Kidney tubule cell (primary cell): ENCODE measurements at regions not wholly inside any gene's neighbourhood (a gene's known extent, or its start where the extent isn't known, plus 50 kb on each side); places are given as distances from the start of the nearest gene placed in this dataset.
A peak's percentile ranks its signal among the peaks of the same experiment; 100 is the strongest.

Experiments
- DNase-seq: peaks from one replicate; pipeline ENCODE4 v3.0.0-alpha.2; 2018; ENCODE audit warnings: low spot score

DNA sequence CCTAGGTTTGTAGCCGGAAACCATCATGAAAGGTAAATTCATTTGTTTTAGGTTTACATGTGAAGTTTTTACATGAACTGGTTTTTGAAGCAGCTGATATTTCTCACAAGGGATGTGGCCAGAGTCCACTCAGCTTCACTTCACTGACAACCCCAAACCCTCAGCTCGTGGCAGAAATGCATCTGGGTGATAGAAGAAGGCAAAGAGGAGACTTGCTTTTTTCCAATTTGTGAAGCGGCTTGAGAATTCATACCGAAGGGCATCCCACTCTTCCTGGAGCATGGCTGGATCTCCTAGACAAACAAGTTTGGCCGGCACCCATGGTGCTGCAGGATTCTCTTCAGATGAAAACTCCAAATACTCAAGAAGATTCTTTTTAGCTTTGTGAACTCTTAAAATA, 392.8 kb upstream of the CNR1 start:
- DNase-seq: no peak

DNA sequence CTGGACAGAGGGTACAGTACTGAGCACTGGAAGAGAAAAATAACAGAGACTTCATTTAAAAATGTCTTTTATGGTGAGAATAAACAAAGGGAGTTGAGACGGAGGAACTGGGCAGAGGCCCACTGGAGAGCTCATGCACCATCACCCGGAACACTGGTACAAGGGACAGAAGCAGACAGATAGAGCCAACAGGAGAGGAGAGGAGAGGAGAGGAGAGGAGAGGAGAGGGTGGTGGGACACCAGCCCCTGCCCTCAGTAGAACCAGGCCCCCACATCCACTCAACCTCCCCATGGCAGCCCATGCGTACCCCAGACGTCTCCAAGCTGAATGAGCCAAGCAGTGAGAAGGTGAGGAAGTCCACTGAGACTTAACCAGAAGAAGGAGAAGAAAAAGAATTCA, 390.5 kb upstream of the CNR1 start:
- DNase-seq: no peak

DNA sequence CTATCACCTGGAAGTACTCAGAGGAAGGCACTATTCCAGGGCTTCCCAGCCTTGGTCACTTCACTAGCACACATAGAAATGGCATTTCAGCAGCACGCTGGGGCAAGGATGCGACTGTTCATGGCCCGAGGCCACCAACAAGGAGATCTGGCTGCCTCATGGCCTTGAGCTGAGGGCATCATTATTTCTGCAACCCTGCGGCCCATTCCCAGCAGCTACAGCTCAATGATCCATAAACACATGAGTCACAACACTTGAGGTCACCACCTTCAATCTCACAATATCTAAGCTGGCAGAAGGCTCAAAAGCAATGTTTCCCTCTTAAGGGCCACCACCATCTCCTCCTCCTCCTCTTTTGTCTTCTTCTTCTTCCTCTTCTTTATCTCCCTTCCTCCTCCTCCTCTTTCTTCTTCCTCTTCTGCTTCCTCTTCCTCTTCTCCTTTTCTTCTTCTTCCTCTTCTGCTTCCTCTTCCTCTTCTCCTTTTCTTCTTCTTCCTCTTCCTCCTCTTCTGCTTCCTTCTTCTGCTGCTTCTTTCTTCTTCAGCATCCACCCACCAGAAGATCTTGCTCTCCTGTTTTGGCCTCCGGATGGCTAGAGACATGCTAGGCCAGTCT, 382.9 kb upstream of the CNR1 start:
- peak; percentile 82 for DNase-seq

DNA sequence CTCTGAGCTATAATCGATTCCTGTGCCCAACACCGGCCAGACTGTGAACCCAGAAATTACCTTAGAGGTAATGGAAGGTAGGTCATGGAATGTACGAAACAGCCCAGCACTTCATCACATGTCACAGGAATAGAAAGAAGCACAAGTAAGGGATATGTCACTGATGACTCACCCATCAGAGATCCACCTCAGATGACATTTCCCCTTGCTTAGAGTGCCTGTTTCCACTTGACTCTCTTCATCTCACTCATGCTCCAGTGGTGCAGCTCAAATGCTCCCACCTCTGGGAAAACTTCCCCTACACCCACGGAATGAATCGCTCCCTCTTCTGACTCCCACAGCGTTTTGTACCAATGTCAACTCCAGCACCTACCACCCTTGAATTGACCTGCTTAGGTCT, 381.6 kb upstream of the CNR1 start:
- DNase-seq: peak; percentile 92

GRCh38 chr6:88545991-88546390, 379.8 kb upstream of the CNR1 start:
- DNase-seq: no peak

DNA sequence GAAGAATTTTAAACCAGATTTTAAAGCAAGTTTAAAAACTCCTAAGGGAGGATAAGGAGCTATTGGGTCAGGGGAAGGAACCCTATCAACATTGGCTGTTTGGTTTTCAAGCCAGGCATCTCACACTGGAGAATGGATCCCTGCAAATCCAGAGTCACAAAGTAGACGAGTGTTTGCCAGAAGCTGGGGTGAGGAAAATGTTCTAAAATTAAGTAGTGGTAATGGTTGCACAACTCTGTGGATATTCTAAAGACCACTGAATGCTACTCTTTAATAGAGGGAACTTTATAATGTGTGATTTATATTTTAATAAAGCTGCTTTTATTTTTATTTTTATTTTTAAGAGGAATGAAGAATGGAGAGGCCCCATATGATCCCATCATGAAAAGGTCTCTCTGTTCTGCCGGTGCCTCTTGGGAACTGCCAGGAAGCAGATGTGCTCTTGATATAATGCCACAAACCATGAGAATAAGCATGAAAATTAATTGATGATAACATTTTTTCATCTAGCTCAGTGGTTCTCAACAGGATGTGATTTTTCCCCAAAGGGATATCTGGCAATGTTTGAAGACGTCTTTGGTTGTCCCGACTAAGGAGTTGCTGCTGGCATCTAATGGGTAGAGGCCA, 379.0 kb upstream of the CNR1 start:
- no peak for DNase-seq

DNA sequence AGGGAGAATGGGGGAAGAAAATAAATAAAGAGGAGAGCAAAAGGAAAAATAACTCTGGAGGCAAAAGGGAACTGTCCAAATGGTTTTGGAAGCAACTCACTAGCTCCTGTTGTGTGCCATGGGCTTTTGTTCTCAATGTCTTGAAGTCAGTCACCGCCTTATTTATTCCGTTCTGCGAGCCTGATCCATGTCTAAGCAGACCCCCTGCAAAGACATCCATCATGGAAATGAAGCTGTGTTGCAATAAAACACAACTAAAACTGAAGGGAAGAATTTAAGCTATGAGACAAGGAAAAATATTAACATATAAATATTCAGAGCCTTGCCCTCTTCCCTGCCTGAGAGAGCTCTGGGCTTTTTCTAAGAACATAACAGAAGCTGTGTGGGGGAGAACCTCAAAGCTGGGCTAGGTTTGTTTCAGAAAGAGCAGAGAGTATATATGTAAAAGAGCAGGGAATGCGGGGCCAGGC, 373.2 kb upstream of the CNR1 start:
- DNase-seq: peak; percentile 11

- DNase-seq: no peak
These were observed 372.7 kb upstream of the CNR1 start for GRCh38 chr6:88538840-88539239.

- peak; percentile 36 for DNase-seq
These were observed 372.1 kb upstream of the CNR1 start for GRCh38 chr6:88538130-88538706.

DNA sequence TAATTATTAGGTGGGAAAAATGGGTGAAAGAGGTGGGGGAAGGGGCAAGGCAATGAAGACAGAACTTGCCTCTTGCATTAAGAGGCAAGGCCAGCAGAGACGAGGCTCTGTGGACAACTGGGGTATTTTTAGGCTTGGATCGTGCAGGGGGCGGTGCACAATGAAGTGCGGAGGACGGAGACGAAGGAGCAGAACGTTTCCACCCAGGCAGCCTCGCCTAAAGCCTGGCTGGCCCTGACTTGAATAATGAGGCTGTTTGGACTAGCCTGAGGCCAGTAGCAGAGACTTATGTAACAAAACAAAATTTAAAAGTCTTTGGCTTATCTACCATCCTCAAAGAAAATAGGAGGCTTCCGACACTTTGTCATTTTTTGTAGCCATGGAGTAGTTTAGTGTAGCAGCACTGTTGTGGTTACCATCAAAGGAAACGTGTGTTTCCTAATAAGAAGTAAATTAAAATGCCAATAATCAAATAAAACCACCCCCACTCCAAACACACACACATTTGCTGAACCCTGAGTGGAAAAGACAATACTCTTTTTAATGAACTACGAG, 370.0 kb upstream of the CNR1 start:
- no peak for DNase-seq

- no peak for DNase-seq
These were observed 369.2 kb upstream of the CNR1 start for GRCh38 chr6:88535306-88535705.

- DNase-seq: no peak
These were observed 366.2 kb upstream of the CNR1 start for GRCh38 chr6:88532241-88532860.

DNA sequence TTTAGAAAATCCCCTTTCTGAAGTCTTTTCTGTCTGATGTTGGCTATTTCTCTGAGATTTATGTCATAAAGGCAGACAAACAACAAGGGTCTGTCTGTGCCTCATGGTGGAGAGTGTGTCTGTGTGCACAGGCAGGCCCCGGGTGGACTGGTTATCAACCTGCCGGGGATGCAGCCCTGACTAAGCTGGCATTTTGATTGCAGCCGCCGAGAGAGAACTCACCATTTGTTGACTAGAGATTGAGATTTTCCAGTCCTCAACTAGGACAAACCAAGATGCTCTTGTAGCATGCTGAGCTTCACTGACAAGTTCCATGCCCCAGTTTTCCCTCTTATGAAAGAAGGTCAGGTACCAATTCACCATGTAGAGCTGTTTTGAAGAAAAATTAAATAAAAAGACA, 363.6 kb upstream of the CNR1 start:
- no peak for DNase-seq

- no peak for DNase-seq
These were observed 354.3 kb upstream of the CNR1 start for GRCh38 chr6:88520445-88520844.

DNA sequence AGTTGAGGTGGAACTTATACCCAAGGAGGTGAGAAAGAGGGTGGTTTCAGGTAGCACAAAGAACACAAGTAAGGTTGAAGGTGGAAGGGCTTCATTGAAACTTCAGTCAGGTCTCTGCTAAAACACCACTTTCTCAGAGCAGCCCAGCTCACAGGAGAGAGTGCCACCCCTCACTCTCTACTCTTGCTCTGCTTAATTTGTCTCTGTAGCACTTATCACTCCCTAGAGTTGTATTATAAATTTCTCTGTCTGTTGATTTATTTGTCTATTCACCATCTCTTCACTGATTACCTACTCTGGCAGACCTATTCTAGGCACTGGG, 353.8 kb upstream of the CNR1 start:
- no peak for DNase-seq

DNA sequence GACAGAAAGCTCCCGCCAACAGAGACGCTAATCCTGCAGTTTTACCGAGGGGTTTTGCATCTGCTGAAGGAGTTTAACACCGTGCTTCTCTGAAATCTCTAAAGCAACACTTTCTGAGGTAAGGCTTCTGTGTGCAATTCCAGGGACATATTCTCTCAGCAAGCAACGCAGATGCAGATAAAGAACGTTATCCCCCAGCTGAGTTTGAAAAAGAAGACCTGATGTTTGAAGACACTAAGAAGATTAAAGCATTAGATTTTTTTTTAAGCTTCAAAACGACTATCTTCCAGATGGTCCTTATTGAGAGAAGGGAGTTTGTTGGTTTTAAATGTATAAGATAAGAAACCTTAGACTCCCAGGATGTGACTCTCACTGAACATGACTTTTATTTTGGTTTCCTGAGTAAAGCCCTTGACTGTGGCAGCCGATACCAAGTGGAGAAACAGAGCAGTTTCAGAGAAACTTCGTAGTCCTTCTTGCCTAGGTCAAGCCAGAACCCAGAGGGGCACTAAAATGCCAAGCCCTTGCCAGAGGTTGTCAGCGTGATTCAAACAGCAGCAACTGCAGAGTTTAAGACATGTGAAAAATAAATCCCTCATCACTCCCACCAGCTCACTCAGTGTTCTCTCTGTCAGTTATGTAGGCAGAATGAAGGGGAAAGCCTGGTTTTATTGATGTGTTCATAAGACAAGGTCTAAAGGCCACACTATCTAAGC, 353.3 kb upstream of the CNR1 start:
- no peak for DNase-seq

DNA sequence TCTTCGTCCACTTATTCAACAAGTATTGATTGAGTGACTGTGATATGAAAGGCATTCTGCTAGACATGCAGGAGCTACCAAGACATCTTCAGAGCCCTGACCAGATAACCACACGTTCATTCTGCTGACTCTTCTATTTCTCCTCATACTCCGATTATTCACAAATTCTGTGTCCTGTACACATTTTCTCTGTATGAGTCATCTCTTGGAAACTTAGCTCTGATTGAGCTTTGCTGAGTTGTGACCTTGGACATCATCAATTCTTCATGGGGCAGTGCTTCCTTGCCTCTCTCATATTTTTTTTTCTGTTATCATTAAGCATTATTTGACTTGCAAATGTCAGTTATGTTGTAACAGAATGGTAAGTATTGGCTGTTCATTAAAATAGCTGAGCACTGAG, 351.6 kb upstream of the CNR1 start:
- peak; percentile 72 for DNase-seq

DNA sequence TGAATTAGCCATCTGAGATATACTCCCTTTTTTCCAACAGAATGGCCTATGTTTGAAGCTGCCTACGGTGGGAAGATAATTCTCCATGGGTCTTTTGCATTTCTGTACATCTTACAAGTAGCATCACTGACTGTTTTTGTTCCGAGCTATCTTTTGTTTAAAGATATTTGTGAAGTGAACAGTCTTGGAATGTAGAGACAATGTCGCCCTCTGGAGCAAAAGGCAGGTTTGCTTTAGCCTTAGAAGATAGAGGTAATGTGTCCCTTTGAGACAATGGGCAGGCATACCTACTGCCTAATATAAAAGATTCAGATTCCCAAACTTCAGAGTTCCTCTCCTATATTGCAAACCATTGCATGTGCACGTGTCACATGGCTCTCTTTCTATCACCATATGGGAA, 347.8 kb upstream of the CNR1 start:
- DNase-seq: no peak

GRCh38 chr6:88513471-88513870, 347.3 kb upstream of the CNR1 start:
- no peak for DNase-seq

- DNase-seq: peak; percentile 85
These were observed 346.8 kb upstream of the CNR1 start for GRCh38 chr6:88512951-88513350.

DNA sequence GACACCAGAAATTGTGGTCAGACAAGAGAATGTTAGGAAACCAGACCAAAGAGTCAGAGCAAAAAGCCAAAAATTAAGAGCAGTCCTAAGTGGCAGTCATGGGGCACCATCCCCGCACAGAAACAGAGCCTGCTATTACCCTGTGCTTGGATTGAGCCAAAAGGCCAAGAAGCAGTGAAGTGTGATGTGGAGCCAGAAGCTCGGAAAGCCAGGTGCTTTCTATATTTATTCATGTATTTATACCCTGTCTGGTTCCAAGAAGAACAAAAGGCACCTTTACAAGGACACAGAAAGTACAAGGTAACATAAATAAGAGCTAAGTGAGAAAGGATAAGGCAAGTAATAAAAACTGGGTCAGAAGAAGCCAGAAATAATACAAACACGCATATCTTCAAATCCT, 336.2 kb upstream of the CNR1 start:
- DNase-seq: no peak

- peak; percentile 9 for DNase-seq
These were observed 333.9 kb upstream of the CNR1 start for GRCh38 chr6:88499845-88500699.
